IMR-90 (cell line): ENCODE measurements at regions not wholly inside any gene's neighbourhood (a gene's known extent, or its start where the extent isn't known, plus 50 kb on each side); places are given as distances from the start of the nearest gene placed in this dataset.

Experiments used
- ATAC-seq: fragments of 200-7000 bp; cut with Tn5 transposase; 2 replicates; pipeline ENCODE4 v1.9.1; 2020; ENCODE audit warnings: low read depth, mild to moderate bottlenecking, moderate library complexity
- BruUV-seq: library from RNA; stranded (reverse); fragments of 400-500 nt; replicated peaks from 2 replicates; lab custom pipeline; 2021; lab: Mats Ljungman, UMichigan
- CTCF ChIA-PET: fragments of 300-600 bp; formaldehyde crosslinking; extraction: SDS; loops from one replicate; lab custom pipeline; 2021; ENCODE audit warnings: antibody characterized with exemption; lab: Yijun Ruan, JAX
- POLR2A ChIA-PET: fragments of 300-600 bp; sonication (Branson Sonifier 250); formaldehyde crosslinking; loops from one replicate; lab custom pipeline; 2022; ENCODE audit warnings: antibody characterized with exemption; ENCODE audit not compliant: unreplicated experiment; lab: Charles Lee
- DNase-seq: peaks from one replicate; pipeline ENCODE4 v3.0.0; 2013
- H2AFZ ChIP-seq: replicated peaks from 2 replicates; pipeline ENCODE3; 2013; ENCODE audit warnings: low read length, mild to moderate bottlenecking; ENCODE audit not compliant: poor library complexity
- H2AK5ac ChIP-seq: 2 replicates; pipeline ENCODE4 v1.6.1; 2013; ENCODE audit warnings: low read depth, low read length, inconsistent platforms
- H2AK9ac ChIP-seq: replicated peaks from 2 replicates; pipeline ENCODE3; 2013; ENCODE audit warnings: mild to moderate bottlenecking, low read depth, low read length, moderate library complexity; ENCODE audit not compliant: poor library complexity
- H2BK120ac ChIP-seq: 2 replicates; pipeline ENCODE4 v1.6.1; 2013; ENCODE audit warnings: low read depth, low read length, inconsistent platforms
- H2BK15ac ChIP-seq: 3 replicates; pipeline ENCODE4 v1.6.1; 2013; ENCODE audit warnings: low read depth, low read length, inconsistent platforms
- H2BK20ac ChIP-seq: 2 replicates; pipeline ENCODE4 v1.6.1; 2013; ENCODE audit warnings: low read depth, mild to moderate bottlenecking, inconsistent platforms, low read length, moderate library complexity
- H2BK5ac ChIP-seq: 2 replicates; pipeline ENCODE4 v1.6.1; 2013; ENCODE audit warnings: mild to moderate bottlenecking, low read depth, low read length, inconsistent platforms; ENCODE audit not compliant: poor library complexity, severe bottlenecking
- H3K14ac ChIP-seq: replicated peaks from 2 replicates; pipeline ENCODE4 v1.6.1; 2013; ENCODE audit warnings: low read depth, low read length, inconsistent platforms
- H3K18ac ChIP-seq: 2 replicates; pipeline ENCODE4 v1.6.1; 2013; ENCODE audit warnings: low read depth, low read length, control low read depth
- H3K23ac ChIP-seq: 2 replicates; pipeline ENCODE4 v1.6.1; 2013; ENCODE audit warnings: low read depth, low read length, inconsistent platforms
- H3K27ac ChIP-seq: 2 replicates; pipeline ENCODE4 v1.5.1; 2013; ENCODE audit warnings: mild to moderate bottlenecking, control low read depth, low read length; ENCODE audit not compliant: insufficient read depth
- H3K27me3 ChIP-seq: 2 replicates; pipeline ENCODE4 v1.6.1; 2013; ENCODE audit warnings: low read length; ENCODE audit not compliant: control insufficient read depth, insufficient read depth
- H3K36me3 ChIP-seq: 2 replicates; pipeline ENCODE4 v1.6.1; 2013; ENCODE audit warnings: low read length, mixed read lengths; ENCODE audit not compliant: control insufficient read depth, insufficient read depth
- H3K4ac ChIP-seq: 2 replicates; pipeline ENCODE4 v1.6.1; 2013; ENCODE audit warnings: low read depth, low read length, inconsistent platforms
- H3K4me1 ChIP-seq: 2 replicates; pipeline ENCODE4 v1.6.1; 2013; ENCODE audit warnings: low read length, mixed read lengths; ENCODE audit not compliant: control insufficient read depth, insufficient read depth
- H3K4me2 ChIP-seq: 2 replicates; pipeline ENCODE4 v1.6.1; 2013; ENCODE audit warnings: low read depth, mild to moderate bottlenecking, control low read depth, low read length, moderate library complexity
- H3K4me3 ChIP-seq: 2 replicates; pipeline ENCODE4 v1.5.1; 2013; ENCODE audit warnings: low read depth, mild to moderate bottlenecking, control low read depth, low read length, moderate library complexity; ENCODE audit not compliant: insufficient read depth
- H3K56ac ChIP-seq: 2 replicates; pipeline ENCODE4 v1.6.1; 2013; ENCODE audit warnings: low read length, inconsistent platforms; ENCODE audit not compliant: insufficient read depth; ENCODE audit errors: extremely low read depth
- H3K79me1 ChIP-seq, 2 experiments: 2 replicates each; pipeline ENCODE4 v1.6.1; 2013; ENCODE audit warnings: low read length in 2 of 2, inconsistent platforms in 1 of 2, low read depth in 1 of 2
- H3K9ac ChIP-seq: 2 replicates; pipeline ENCODE4 v1.6.1; 2013; ENCODE audit warnings: low read depth, low read length, control low read depth
- H3K9me1 ChIP-seq: 2 replicates; pipeline ENCODE4 v1.6.1; 2013; ENCODE audit warnings: low read length, inconsistent platforms; ENCODE audit not compliant: insufficient read depth
- H3K9me3 ChIP-seq: 2 replicates; pipeline ENCODE4 v1.6.1; 2013; ENCODE audit warnings: low read length; ENCODE audit not compliant: control insufficient read depth, insufficient read depth
- H4K20me1 ChIP-seq: 2 replicates; pipeline ENCODE4 v1.6.1; 2013; ENCODE audit warnings: low read length, inconsistent platforms; ENCODE audit not compliant: insufficient read depth
- H4K5ac ChIP-seq: 2 replicates; pipeline ENCODE4 v1.6.1; 2013; ENCODE audit warnings: mild to moderate bottlenecking, low read depth, low read length, control low read depth
- H4K8ac ChIP-seq, 2 experiments: 2 replicates each; pipeline ENCODE4 v1.6.1; 2013; ENCODE audit warnings: low read depth in 2 of 2, low read length in 2 of 2, control low read depth in 1 of 2, inconsistent platforms in 1 of 2
- H4K91ac ChIP-seq: 2 replicates; pipeline ENCODE4 v1.6.1; 2013; ENCODE audit warnings: low read depth, low read length, inconsistent platforms; ENCODE audit not compliant: insufficient read depth
- BHLHE40 ChIP-seq: fragments of 150-350 bp; IDR thresholded peaks from 2 replicates; pipeline ENCODE4 v1.6.1; 2016; ENCODE audit warnings: mild to moderate bottlenecking, low read depth, low read length
- CEBPB ChIP-seq: IDR thresholded peaks from 2 replicates; pipeline ENCODE4 v1.6.1; 2012; ENCODE audit warnings: low read depth, low read length, improper control_type of control experiment
- CHD1 ChIP-seq: IDR thresholded peaks from 2 replicates; pipeline ENCODE4 v1.6.1; 2012; ENCODE audit warnings: low read depth, low read length, improper control_type of control experiment
- ELK1 ChIP-seq: fragments of 150-350 bp; IDR thresholded peaks from 2 replicates; pipeline ENCODE4 v1.6.1; 2016; ENCODE audit warnings: low read depth, mild to moderate bottlenecking, low read length, moderate library complexity, borderline replicate concordance
- FOS ChIP-seq: fragments of 150-350 bp; IDR thresholded peaks from 2 replicates; pipeline ENCODE4 v1.6.1; 2016; ENCODE audit warnings: low read depth, low read length
- MAFK ChIP-seq: IDR thresholded peaks from 2 replicates; pipeline ENCODE4 v1.6.1; 2012; ENCODE audit warnings: low read depth, low read length, improper control_type of control experiment
- RCOR1 ChIP-seq: IDR thresholded peaks from 2 replicates; pipeline ENCODE4 v1.6.1; 2012; ENCODE audit warnings: mild to moderate bottlenecking, low read length, improper control_type of control experiment; ENCODE audit not compliant: insufficient replicate concordance
- SMC3 ChIP-seq: fragments of 150-350 bp; IDR thresholded peaks from 2 replicates; pipeline ENCODE4 v1.6.1; 2016; ENCODE audit warnings: low read depth, mild to moderate bottlenecking, antibody characterized with exemption, low read length, moderate library complexity
- USF2 ChIP-seq: fragments of 150-350 bp; IDR thresholded peaks from 2 replicates; pipeline ENCODE4 v1.6.1; 2017; ENCODE audit warnings: mild to moderate bottlenecking, antibody characterized with exemption, low read length, low read depth
- WGBS, 2 experiments: methylation state at CpG; one replicate each; pipeline versions ENCODE4 v1.1.5 to v1.1.7; 2013; ENCODE audit warnings: missing lambda C conversion rate in 2 of 2; ENCODE audit not compliant: insufficient read length in 1 of 2; ENCODE audit errors: extremely low coverage in 2 of 2; 5-methylcytosine and 5-hydroxymethylcytosine counted together
- dilution Hi-C: fragments of 300-500 bp; cut with HindIII; formaldehyde crosslinking; loops from one replicate; pipeline ENCODE4 v1.14.3; 2018; ENCODE audit warnings: low sequenced_read_pairs; ENCODE audit not compliant: unreplicated experiment
- in situ Hi-C: fragments of 300-500 bp; cut with MboI; formaldehyde crosslinking; loops from 3 replicates; pipeline ENCODE4 v1.14.3; 2019; ENCODE audit warnings: low sequenced_read_pairs, inconsistent platforms, mixed read lengths
- intact Hi-C: fragments of 100-400 bp; cut with micrococcal nuclease; formaldehyde crosslinking; loops from 2 replicates; pipeline ENCODE4 v1.10.0; 2022
- TF ChIP-seq, protein P1 (sequence below): conservative IDR thresholded peaks from 2 replicates; pipeline ENCODE4 v1.5.1; 2012; ENCODE audit warnings: mild to moderate bottlenecking, low read depth, low read length, improper control_type of control experiment

DNA sequence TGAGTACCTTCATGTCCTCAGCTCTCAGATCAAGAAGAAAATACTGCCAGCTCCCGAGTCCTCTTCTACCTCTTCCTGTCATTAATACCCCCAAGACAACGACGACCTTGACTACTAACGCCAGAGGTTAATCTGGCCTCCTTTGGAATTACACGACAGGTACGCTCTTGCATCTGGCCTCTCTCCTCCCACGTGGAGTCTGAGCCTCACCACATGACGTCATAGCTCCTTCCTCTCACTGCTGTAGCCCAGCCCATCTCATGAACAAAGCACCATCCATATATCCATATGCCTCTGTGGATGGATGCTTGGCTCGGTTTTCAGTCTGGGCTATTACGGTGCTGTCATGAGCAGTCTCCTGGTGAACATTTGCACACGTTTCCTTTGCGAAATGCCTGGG, 110.2 kb upstream of the TNRC6C start:
- no peaks in the 10 kb centered on the region for H3K4me1 ChIP-seq
- ChIA-PET POLR2A (no interaction called here), CTCF (no interaction called here)
- H2AFZ ChIP-seq: no peak overlapping the region
- no peaks in the 10 kb centered on the region for H3K36me3 ChIP-seq
- no TSS peak for BruUV-seq
- H3K9ac ChIP-seq: no peak overlapping the region
- no peak overlapping the region for H4K91ac ChIP-seq
- H3K9me1 ChIP-seq: no peaks in the 10 kb centered on the region
- no peak overlapping the region for H3K4me3 ChIP-seq
- no peak overlapping the region for H4K8ac ChIP-seq
- H3K18ac ChIP-seq: no peak overlapping the region
- intact Hi-C loops (no loop called here), in situ Hi-C loops (no loop called here), dilution Hi-C loops (no loop called here)
- no peak overlapping the region for H3K56ac ChIP-seq
- no peak overlapping the region for H3K4me2 ChIP-seq
- peaks cover 10% of the 10 kb centered on the region for H3K27me3 ChIP-seq
- H2AK9ac ChIP-seq: no peak overlapping the region
- ATAC-seq (no peak), DNase-seq (no peak)
- no peaks in the 10 kb centered on the region for H3K9me3 ChIP-seq
- H2BK15ac ChIP-seq: no peak overlapping the region
- no peak overlapping the region for H3K23ac ChIP-seq
- H3K4ac ChIP-seq: no peak overlapping the region
- no peak overlapping the region for H2BK120ac ChIP-seq
- H4K5ac ChIP-seq: no peak overlapping the region
- no peak overlapping the region for H2BK5ac ChIP-seq
- TF ChIP-seq RCOR1 (no peak), ELK1 (no peak), BHLHE40 (no peak), MAFK (no peak), CEBPB (no peak), SMC3 (no peak), USF2 (no peak), CHD1 (no peak), FOS (no peak)
- TF ChIP-seq, protein P1, sequence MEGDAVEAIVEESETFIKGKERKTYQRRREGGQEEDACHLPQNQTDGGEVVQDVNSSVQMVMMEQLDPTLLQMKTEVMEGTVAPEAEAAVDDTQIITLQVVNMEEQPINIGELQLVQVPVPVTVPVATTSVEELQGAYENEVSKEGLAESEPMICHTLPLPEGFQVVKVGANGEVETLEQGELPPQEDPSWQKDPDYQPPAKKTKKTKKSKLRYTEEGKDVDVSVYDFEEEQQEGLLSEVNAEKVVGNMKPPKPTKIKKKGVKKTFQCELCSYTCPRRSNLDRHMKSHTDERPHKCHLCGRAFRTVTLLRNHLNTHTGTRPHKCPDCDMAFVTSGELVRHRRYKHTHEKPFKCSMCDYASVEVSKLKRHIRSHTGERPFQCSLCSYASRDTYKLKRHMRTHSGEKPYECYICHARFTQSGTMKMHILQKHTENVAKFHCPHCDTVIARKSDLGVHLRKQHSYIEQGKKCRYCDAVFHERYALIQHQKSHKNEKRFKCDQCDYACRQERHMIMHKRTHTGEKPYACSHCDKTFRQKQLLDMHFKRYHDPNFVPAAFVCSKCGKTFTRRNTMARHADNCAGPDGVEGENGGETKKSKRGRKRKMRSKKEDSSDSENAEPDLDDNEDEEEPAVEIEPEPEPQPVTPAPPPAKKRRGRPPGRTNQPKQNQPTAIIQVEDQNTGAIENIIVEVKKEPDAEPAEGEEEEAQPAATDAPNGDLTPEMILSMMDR: no peak
- H4K20me1 ChIP-seq: no peaks in the 10 kb centered on the region
- H3K79me1 ChIP-seq: no peaks in the 10 kb centered on the region
- H2BK20ac ChIP-seq: no peak overlapping the region
- H2AK5ac ChIP-seq: no peak overlapping the region
- no peak overlapping the region for H3K27ac ChIP-seq
- 73% methylated on average over 7 of the region's 12 CpGs; no CpG with 5 or more reads in 1 of the 2 experiments for WGBS, 2 experiments
- H3K14ac ChIP-seq: no peak overlapping the region
